AG04449 (cell line): ENCODE measurements at regions not wholly inside any gene's neighbourhood (a gene's known extent, or its start where the extent isn't known, plus 50 kb on each side); places are given as distances from the start of the nearest gene placed in this dataset.

Experiments used
- CTCF ChIA-PET: fragments of 350-600 bp; formaldehyde crosslinking; extraction: SDS; loops from one replicate; lab custom pipeline; 2021; ENCODE audit warnings: antibody characterized with exemption; lab: Yijun Ruan, JAX
- POLR2A ChIA-PET: fragments of 400-600, 350-600 bp; formaldehyde crosslinking; extraction: SDS; loops from one replicate; lab custom pipeline; 2020; ENCODE audit warnings: antibody characterized with exemption, inconsistent platforms; lab: Yijun Ruan, JAX
- DNase-seq: peaks from one replicate; pipeline ENCODE4 v3.0.0-alpha.2; 2010; ENCODE audit warnings: low read depth, low spot score
- H3K4me3 ChIP-seq: 2 replicates; pipeline ENCODE4 v1.5.1; 2011; ENCODE audit warnings: low read depth, mild to moderate bottlenecking, control low read depth, low read length
- TF ChIP-seq, protein P1 (sequence below): IDR thresholded peaks from one replicate; pipeline ENCODE4 v1.5.1; 2011; ENCODE audit warnings: mild to moderate bottlenecking, moderate library complexity, low read length, control low read depth, inconsistent platforms; ENCODE audit not compliant: insufficient read depth; ENCODE audit errors: missing control alignments

DNA sequence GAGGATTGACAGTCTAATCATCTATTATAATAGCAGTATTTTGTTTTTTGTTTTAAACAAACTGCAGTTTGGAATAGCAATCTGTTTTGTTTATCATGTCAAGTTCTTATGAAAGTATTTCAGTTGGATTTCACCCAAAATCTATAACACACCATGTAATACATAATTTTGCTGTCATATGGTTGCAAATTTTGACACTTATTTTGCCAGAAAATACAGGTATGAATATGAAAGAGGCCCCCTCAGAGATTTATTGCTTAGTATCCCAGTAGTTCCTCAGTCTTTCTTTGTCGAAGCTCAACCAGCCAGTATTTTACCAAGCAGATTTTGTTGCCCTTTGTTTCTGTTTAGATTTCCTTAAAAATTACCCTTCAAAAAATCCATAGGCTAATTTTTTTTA lies 317.5 kb upstream of the CXADR start:
- no peak for DNase-seq
- ChIA-PET POLR2A (no interaction called here), CTCF (no interaction called here)
- H3K4me3 ChIP-seq, result no peak overlapping the region
- TF ChIP-seq, protein P1, sequence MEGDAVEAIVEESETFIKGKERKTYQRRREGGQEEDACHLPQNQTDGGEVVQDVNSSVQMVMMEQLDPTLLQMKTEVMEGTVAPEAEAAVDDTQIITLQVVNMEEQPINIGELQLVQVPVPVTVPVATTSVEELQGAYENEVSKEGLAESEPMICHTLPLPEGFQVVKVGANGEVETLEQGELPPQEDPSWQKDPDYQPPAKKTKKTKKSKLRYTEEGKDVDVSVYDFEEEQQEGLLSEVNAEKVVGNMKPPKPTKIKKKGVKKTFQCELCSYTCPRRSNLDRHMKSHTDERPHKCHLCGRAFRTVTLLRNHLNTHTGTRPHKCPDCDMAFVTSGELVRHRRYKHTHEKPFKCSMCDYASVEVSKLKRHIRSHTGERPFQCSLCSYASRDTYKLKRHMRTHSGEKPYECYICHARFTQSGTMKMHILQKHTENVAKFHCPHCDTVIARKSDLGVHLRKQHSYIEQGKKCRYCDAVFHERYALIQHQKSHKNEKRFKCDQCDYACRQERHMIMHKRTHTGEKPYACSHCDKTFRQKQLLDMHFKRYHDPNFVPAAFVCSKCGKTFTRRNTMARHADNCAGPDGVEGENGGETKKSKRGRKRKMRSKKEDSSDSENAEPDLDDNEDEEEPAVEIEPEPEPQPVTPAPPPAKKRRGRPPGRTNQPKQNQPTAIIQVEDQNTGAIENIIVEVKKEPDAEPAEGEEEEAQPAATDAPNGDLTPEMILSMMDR, result no peak

DNA sequence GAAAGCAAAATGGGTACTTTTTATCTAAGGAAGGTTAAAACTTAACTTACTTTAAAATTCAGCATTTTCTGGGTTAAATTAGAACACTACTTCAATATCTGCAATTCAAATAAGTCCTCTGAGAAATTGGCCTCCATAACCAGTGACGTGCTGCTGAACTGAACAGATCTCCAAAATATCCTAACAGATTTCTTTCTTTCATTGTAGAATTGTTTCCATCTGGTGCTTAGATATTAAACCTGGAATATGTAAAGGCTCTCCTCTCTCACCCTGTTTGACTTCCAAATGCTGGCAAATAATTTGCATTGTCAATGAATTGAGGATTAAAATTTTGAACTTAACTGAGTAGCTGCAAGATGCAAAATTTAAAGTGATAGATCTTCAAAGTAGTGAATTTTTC lies 316.9 kb upstream of the CXADR start:
- no peak overlapping the region for H3K4me3 ChIP-seq
- TF ChIP-seq, protein P1, result no peak
- POLR2A ChIA-PET, result no interaction called here
- CTCF ChIA-PET, result no interaction called here
- no peak for DNase-seq

DNA sequence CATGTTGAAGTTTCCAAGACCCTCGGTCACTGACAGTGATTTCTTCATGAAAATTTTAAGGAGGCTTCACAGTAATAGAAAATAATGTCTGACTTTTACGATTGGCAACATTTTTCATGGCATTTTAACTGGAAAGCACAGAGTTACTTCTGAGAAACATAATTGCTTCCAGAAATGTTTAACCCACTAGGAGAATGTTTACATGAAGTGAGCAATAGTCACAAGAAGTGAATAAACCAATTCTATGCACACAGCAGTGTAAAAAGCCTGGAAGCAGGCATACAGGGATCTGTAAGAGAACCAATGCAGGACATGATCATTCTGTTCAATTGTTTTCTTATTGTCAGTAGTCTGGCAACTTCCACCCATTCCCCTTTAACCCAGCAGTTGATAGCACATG lies 316.2 kb upstream of the CXADR start:
- no peak for DNase-seq
- CTCF ChIA-PET, result no interaction called here
- no peak overlapping the region for H3K4me3 ChIP-seq

DNA sequence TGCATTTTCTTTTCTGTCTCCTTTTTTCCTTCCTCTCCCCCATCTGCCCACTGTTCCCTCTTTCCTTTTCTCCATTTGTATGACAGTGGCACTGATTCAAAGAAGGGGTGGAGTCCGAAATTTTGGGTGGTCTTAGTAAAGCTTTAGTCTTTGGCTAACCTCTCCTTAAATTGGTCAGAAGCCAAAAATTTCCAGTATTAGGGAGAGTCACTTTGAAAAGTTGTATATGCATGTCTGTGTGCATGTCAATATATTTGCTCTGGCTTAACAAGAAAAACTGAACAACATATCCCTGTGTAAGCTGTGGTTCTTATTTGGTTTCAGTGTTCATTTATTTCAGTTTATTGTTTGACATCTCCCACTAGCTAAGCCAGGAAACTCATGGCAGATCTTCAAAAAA lies 314.8 kb upstream of the CXADR start:
- ChIA-PET CTCF (no interaction called here), POLR2A (no interaction called here)
- no peak overlapping the region for H3K4me3 ChIP-seq
- TF ChIP-seq, protein P1, result no peak
- DNase-seq, result no peak

More for the DNA sequence above, 316.2 kb upstream of the CXADR start:
- POLR2A ChIA-PET, result no interaction called here
- TF ChIP-seq, protein P1, result no peak

DNA sequence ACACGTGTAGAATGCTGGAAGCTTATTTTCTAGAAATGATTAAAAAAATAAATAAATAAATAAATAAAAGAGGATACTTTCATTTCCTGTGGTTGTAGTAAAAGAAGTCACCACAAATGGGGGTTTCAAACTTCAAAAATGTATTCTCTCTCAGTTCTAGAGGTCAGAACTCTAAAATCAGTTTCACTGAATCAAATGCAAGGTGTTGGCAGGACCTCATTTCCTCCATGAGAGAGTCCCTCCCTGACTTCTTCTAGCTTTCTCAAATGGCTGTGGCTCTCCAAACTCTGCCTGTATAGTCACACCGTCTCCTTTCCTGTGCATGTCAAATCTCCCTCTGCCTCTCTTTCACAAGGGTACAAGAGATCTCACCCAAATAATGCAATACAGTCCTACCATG lies 312.6 kb upstream of the CXADR start:
- TF ChIP-seq, protein P1, result no peak
- DNase-seq, result no peak
- ChIA-PET CTCF (no interaction called here), POLR2A (no interaction called here)
- no peak overlapping the region for H3K4me3 ChIP-seq

DNA sequence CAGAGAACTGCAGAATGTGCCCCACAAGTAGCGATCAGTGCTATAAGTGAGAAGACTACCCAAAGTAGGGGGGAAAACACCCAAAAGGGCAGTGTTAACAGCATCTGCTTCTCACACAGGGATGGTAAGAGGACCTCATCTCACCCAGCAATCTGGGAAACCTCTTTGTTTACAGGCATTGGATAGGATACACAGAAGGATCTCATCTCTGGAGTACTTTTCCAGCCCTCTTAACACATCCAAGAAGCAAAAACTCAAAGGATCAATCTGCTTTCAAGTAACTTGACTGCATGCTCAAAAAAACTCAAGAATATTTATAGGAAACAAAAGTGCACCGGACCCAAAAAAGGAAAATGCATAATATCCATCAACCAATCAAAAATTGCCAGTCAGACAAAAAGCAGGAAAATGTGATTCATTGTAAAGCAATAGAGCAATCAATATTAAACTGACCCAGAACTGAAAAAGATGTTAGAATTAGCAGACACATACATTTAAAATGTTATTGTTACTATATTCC lies 311.0 kb upstream of the CXADR start:
- CTCF ChIA-PET, result no interaction called here
- POLR2A ChIA-PET, result no interaction called here
- no peak for DNase-seq
- TF ChIP-seq, protein P1, result no peak
- no peak overlapping the region for H3K4me3 ChIP-seq
